Ishikawa (cell line): ENCODE measurements at regions not wholly inside any gene's neighbourhood (a gene's known extent, or its start where the extent isn't known, plus 50 kb on each side); places are given as distances from the start of the nearest gene placed in this dataset.

ENCODE experiments used
- CEBPB ChIP-seq: IDR thresholded peaks from 2 replicates; pipeline ENCODE4 v1.6.1; 2012
- CREB1 ChIP-seq: IDR thresholded peaks from 2 replicates; pipeline ENCODE4 v1.6.1; 2012; ENCODE audit warnings: low read depth
- EGR1 ChIP-seq: IDR thresholded peaks from 2 replicates; pipeline ENCODE4 v1.6.1; 2012
- EP300 ChIP-seq: IDR thresholded peaks from 2 replicates; pipeline ENCODE4 v1.6.1; 2012; ENCODE audit warnings: borderline replicate concordance
- FOXM1 ChIP-seq: IDR thresholded peaks from 2 replicates; pipeline ENCODE4 v1.6.1; 2012; ENCODE audit warnings: low read depth, borderline replicate concordance
- MAX ChIP-seq: IDR thresholded peaks from 2 replicates; pipeline ENCODE4 v1.6.1; 2012
- NFIC ChIP-seq: IDR thresholded peaks from 2 replicates; pipeline ENCODE4 v1.6.1; 2012
- RAD21 ChIP-seq: IDR thresholded peaks from 2 replicates; pipeline ENCODE4 v1.6.1; 2012; ENCODE audit warnings: low read depth
- REST ChIP-seq: IDR thresholded peaks from 2 replicates; pipeline ENCODE4 v1.6.1; 2012; ENCODE audit warnings: low read depth, mild to moderate bottlenecking
- TAF1 ChIP-seq: IDR thresholded peaks from 2 replicates; pipeline ENCODE4 v1.6.1; 2012; ENCODE audit warnings: low read depth, mild to moderate bottlenecking
- TCF12 ChIP-seq: IDR thresholded peaks from 2 replicates; pipeline ENCODE4 v1.6.1; 2012; ENCODE audit warnings: low read depth
- TEAD4 ChIP-seq: IDR thresholded peaks from 2 replicates; pipeline ENCODE4 v1.6.1; 2012
- USF1 ChIP-seq: IDR thresholded peaks from 2 replicates; pipeline ENCODE4 v1.6.1; 2012
- YY1 ChIP-seq: IDR thresholded peaks from 2 replicates; pipeline ENCODE4 v1.6.1; 2012; ENCODE audit warnings: low read depth
- ZBTB7A ChIP-seq: IDR thresholded peaks from 2 replicates; pipeline ENCODE4 v1.6.1; 2012; ENCODE audit warnings: low read depth

GRCh38 chr2:150075831-150076230 is 411.6 kb downstream of the RND3 start:
- TF ChIP-seq EP300 (no peak), CREB1 (no peak), NFIC (no peak), REST (no peak)

GRCh38 chr2:150066490-150066889 is 421.0 kb downstream of the RND3 start:
- no peak for TF ChIP-seq RAD21
- TF ChIP-seq REST: no peak
- TF ChIP-seq NFIC: no peak
- TF ChIP-seq EP300: no peak

- TF ChIP-seq FOXM1 (no peak), TAF1 (no peak), RAD21 (no peak), TCF12 (no peak), REST (no peak), ZBTB7A (no peak), YY1 (no peak), CEBPB (no peak), EP300 (no peak), CREB1 (no peak), EGR1 (no peak), NFIC (no peak)
These were observed 423.4 kb downstream of the RND3 start for GRCh38 chr2:150063931-150064548.

- TF ChIP-seq TEAD4 (no peak), FOXM1 (no peak), YY1 (no peak), ZBTB7A (no peak), CEBPB (no peak), EP300 (no peak), TAF1 (no peak), USF1 (no peak), RAD21 (no peak)
These were observed 424.0 kb downstream of the RND3 start for GRCh38 chr2:150063432-150063889.

GRCh38 chr2:150062416-150062815 is 425.1 kb downstream of the RND3 start:
- TF ChIP-seq USF1: no peak
- TF ChIP-seq YY1: no peak
- TF ChIP-seq RAD21: no peak
- TF ChIP-seq TEAD4: no peak
- TF ChIP-seq TAF1: no peak

- TF ChIP-seq YY1 (no peak), MAX (no peak), CEBPB (no peak), TEAD4 (no peak)
These were observed 427.1 kb downstream of the RND3 start for GRCh38 chr2:150060341-150060740.
